K562 (cell line): ENCODE measurements at regions not wholly inside any gene's neighbourhood (a gene's known extent, or its start where the extent isn't known, plus 50 kb on each side); places are given as distances from the start of the nearest gene placed in this dataset.

Source experiments
- ATAC-seq: fragments of 200-7000 bp; cut with Tn5 transposase; 3 replicates; pipeline ENCODE4 v1.9.1; 2020; ENCODE audit warnings: moderate library complexity
- BruUV-seq: library from RNA; stranded (reverse); fragments of 400-500 nt; replicated peaks from 2 replicates; lab custom pipeline; 2021; lab: Mats Ljungman, UMichigan
- CTCF ChIA-PET: fragments of 300-600 bp; formaldehyde crosslinking; extraction: SDS; loops from one replicate; lab custom pipeline; 2021; ENCODE audit warnings: low intra/inter-chr PET ratio; lab: Yijun Ruan, JAX
- POLR2A ChIA-PET: fragments of 300-600, 350-650 bp; sonication (Branson Sonifier 250); formaldehyde crosslinking; extraction: SDS; loops from one replicate; lab custom pipeline; 2021; ENCODE audit warnings: antibody characterized with exemption, inconsistent platforms; lab: Yijun Ruan, JAX
- DNase-seq, 4 experiments: peaks; one replicate each; pipeline versions ENCODE4 v3.0.0 to v3.0.0-alpha.2; 2011 to 2018; ENCODE audit warnings: low spot score in 3 of 4, mixed read lengths in 3 of 4; ENCODE audit errors: extremely low read depth in 1 of 4
- FAIRE-seq: peaks from 2 replicates; lab custom pipeline; 2011; peaks lifted over from hg19 to GRCh38; lab: Jason Lieb, UNC
- H2AFZ ChIP-seq: 2 replicates; pipeline ENCODE4 v1.6.0; 2011; ENCODE audit warnings: low read depth, low read length, control low read depth, inconsistent platforms
- H3K27ac ChIP-seq: fragments of 200-600 bp; 3 replicates; pipeline ENCODE4 v1.8.0; 2011; ENCODE audit warnings: low read depth, mild to moderate bottlenecking, control low read depth, inconsistent platforms, low read length, moderate library complexity, mixed read lengths; ENCODE audit errors: extremely low read depth
- H3K27me3 ChIP-seq, 2 experiments: fragments of 300-600 bp in 1 of 2; 2 replicates in 1 of 2; 3 replicates in 1 of 2; pipeline versions ENCODE4 v1.6.0 to v1.8.0; 2011; ENCODE audit warnings: inconsistent platforms in 2 of 2, low read length in 2 of 2, mild to moderate bottlenecking in 1 of 2, mixed read lengths in 1 of 2, moderate library complexity in 1 of 2; ENCODE audit not compliant: control insufficient read depth in 2 of 2, insufficient read depth in 2 of 2
- H3K36me3 ChIP-seq: fragments of 300-600 bp; 3 replicates; pipeline ENCODE4 v1.8.0; 2011; ENCODE audit warnings: mild to moderate bottlenecking, low read length, inconsistent platforms; ENCODE audit not compliant: control insufficient read depth, insufficient read depth
- H3K4me1 ChIP-seq, 2 experiments: fragments of 200-600 bp in 1 of 2; replicated peaks in 1 of 2; 2 replicates in 1 of 2; 3 replicates in 1 of 2; pipeline versions ENCODE4 v1.5.1 to v1.8.0; 2011; ENCODE audit warnings: inconsistent platforms in 2 of 2, low read length in 2 of 2, mild to moderate bottlenecking in 1 of 2, mixed read lengths in 1 of 2, moderate library complexity in 1 of 2; ENCODE audit not compliant: control insufficient read depth in 2 of 2, insufficient read depth in 2 of 2
- H3K4me2 ChIP-seq: 2 replicates; pipeline ENCODE4 v1.6.1; 2011; ENCODE audit warnings: low read length, control low read depth, inconsistent platforms, mixed read lengths; ENCODE audit not compliant: insufficient read depth
- H3K4me3 ChIP-seq: fragments of 200-600 bp; sonication (generic), shearing (Covaris generic); 2 replicates; pipeline ENCODE4 v1.5.1; 2016; ENCODE audit warnings: control low read depth, inconsistent platforms
- H3K79me2 ChIP-seq: fragments of 200-600 bp; 3 replicates; pipeline ENCODE4 v1.8.0; 2011; ENCODE audit warnings: low read length, inconsistent platforms; ENCODE audit not compliant: control insufficient read depth, insufficient read depth
- H3K9ac ChIP-seq, 2 experiments: 2 replicates each; pipeline versions ENCODE4 v1.6.0 to v1.6.1; 2011; ENCODE audit warnings: low read depth in 2 of 2, low read length in 2 of 2, control low read depth in 1 of 2, inconsistent platforms in 1 of 2, mild to moderate bottlenecking in 1 of 2, mixed read lengths in 1 of 2; ENCODE audit not compliant: insufficient read depth in 1 of 2
- H3K9me1 ChIP-seq: one replicate; pipeline ENCODE4 v1.6.0; 2011; ENCODE audit warnings: inconsistent platforms, mild to moderate bottlenecking, low read length, moderate library complexity; ENCODE audit not compliant: control insufficient read depth, insufficient read depth
- H3K9me3 ChIP-seq: replicated peaks from 2 replicates; pipeline ENCODE4 v1.5.1; 2011; ENCODE audit warnings: low read depth, low read length, inconsistent platforms; ENCODE audit not compliant: control insufficient read depth, insufficient read depth
- H4K20me1 ChIP-seq: replicated peaks from 2 replicates; pipeline ENCODE4 v1.6.1; 2011; ENCODE audit warnings: low read length, inconsistent platforms, mixed read lengths; ENCODE audit not compliant: control insufficient read depth, insufficient read depth
- CHD1 ChIP-seq: fragments of 200-600 bp; sonication (generic); IDR thresholded peaks from one replicate; pipeline ENCODE4 v1.6.1; 2012; ENCODE audit warnings: mild to moderate bottlenecking, moderate library complexity, low read length, inconsistent platforms
- FOSL1 ChIP-seq: fragments of 200-800 bp; sonication (Bioruptor generic); conservative IDR thresholded peaks from 2 replicates; pipeline ENCODE4 v1.6.1; 2016; ENCODE audit warnings: missing genetic modification characterization, missing compliant biosample characterization
- HNRNPK ChIP-seq: fragments of 200-400 bp; formaldehyde crosslinking; IDR thresholded peaks from one replicate; pipeline ENCODE4 v1.6.1; 2018; ENCODE audit warnings: mild to moderate bottlenecking, low read depth, low read length; ENCODE audit not compliant: poor library complexity, severe bottlenecking
- NR2F6 ChIP-seq: fragments of 450-650 bp; formaldehyde crosslinking; IDR thresholded peaks from 2 replicates; pipeline ENCODE4 v1.4.0; 2020; ENCODE audit warnings: mild to moderate bottlenecking
- RBFOX2 ChIP-seq: fragments of 200-400 bp; formaldehyde crosslinking; IDR thresholded peaks from 2 replicates; pipeline ENCODE4 v1.6.1; 2017; ENCODE audit warnings: low read depth, mild to moderate bottlenecking, low read length, moderate library complexity
- WHSC1 ChIP-seq: IDR thresholded peaks from one replicate; pipeline ENCODE4 v1.6.1; 2012; ENCODE audit warnings: low read length, control low read depth, inconsistent platforms
- ZNF77 ChIP-seq: fragments of 250-450 bp; sonication (Bioruptor Pico); IDR thresholded peaks from 2 replicates; pipeline ENCODE4 v1.5.0; 2020
- ZSCAN29 ChIP-seq: fragments of 450-650 bp; IDR thresholded peaks from 2 replicates; pipeline ENCODE4 v1.6.1; 2017
- WGBS: fragments of 100-300 bp; shearing (Covaris generic); methylation state at CpG from one replicate; pipeline ENCODE4 v1.1.6; 2016; ENCODE audit warnings: low coverage, mixed read lengths; ENCODE audit not compliant: insufficient coverage; ENCODE audit errors: missing lambda C conversion rate; 5-methylcytosine and 5-hydroxymethylcytosine counted together
- in situ Hi-C: fragments of 300-500 bp; cut with MboI; formaldehyde crosslinking; loops from 4 replicates; pipeline ENCODE4 v1.15.0; 2018; ENCODE audit warnings: inconsistent platforms, mixed read lengths
- intact Hi-C: fragments of 100-400 bp; cut with micrococcal nuclease; formaldehyde crosslinking; loops from 2 replicates; pipeline ENCODE4 v1.14.2; 2022

DNA sequence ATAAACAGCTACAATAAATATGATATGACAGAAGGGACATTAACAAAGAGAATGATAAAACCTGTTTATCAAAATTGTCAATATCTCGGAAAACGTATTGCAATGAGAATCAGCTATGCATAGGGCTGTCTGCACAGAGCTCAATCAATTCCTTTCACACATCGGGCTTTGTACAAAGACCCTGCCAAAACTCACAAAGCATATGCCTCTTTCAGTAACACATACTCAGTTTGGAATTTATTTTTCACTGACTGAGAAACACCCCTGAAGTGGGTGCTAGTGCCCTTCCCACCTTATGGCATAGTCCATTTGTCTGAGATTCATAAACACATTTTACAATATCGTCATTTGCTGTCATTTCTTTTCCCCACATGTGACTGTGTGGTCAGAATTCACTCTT is 815.8 kb upstream of the FAM98A start:
- intact Hi-C loops (no loop called here), in situ Hi-C loops (no loop called here)
- Histone ChIP-seq H3K4me3 (no peak overlapping the region), H3K27me3 (no peaks in the 10 kb centered on the region), H4K20me1 (no peaks in the 10 kb centered on the region), H3K9me3 (no peaks in the 10 kb centered on the region), H3K9me1 (no peaks in the 10 kb centered on the region), H2AFZ (no peak overlapping the region), H3K4me1 (no peaks in the 10 kb centered on the region), H3K9ac (no peak overlapping the region), H3K4me2 (no peak overlapping the region)
- BruUV-seq, result no TSS peak
- FAIRE-seq, result no peak
- POLR2A ChIA-PET, result no interaction called here
- ATAC-seq, result no peak
- TF ChIP-seq RBFOX2 (no peak), WHSC1 (no peak), HNRNPK (no peak), NR2F6 (no peak), ZNF77 (CRISPR knock-in tag) (no peak), CHD1 (no peak)
- TF ChIP-seq, all 486 proteins: peak for 0
- 0% methylated on average over 4 of the region's 4 CpGs for WGBS
- Histone ChIP-seq H3K79me2 (no peaks in the 10 kb centered on the region), H3K36me3 (no peaks in the 10 kb centered on the region), H3K27ac (no peak overlapping the region)
- CTCF ChIA-PET, result no interaction called here
- DNase-seq, result no peak

- ChIA-PET CTCF (no interaction called here), POLR2A (no interaction called here)
- Histone ChIP-seq H3K9me1 (no peaks in the 10 kb centered on the region), H3K27me3 (no peaks in the 10 kb centered on the region), H3K27ac (no peak overlapping the region), H4K20me1 (no peaks in the 10 kb centered on the region), H3K36me3 (no peaks in the 10 kb centered on the region), H3K4me1 (no peaks in the 10 kb centered on the region), H3K4me3 (no peak overlapping the region), H2AFZ (no peak overlapping the region), H3K79me2 (no peaks in the 10 kb centered on the region), H3K4me2 (no peak overlapping the region), H3K9ac (no peak overlapping the region), H3K9me3 (no peaks in the 10 kb centered on the region)
- FAIRE-seq (no peak), ATAC-seq (no peak), DNase-seq (no peak)
- in situ Hi-C loops, result no loop called here
- intact Hi-C loops, result no loop called here
- WGBS, result 0% methylated on average over 4 of the region's 4 CpGs
- BruUV-seq, result no TSS peak
- TF ChIP-seq FOSL1 (tag), result 0 out of 2 replicates have a peak, but pooled peaks have one; percentile 12
- no peak for TF ChIP-seq ZSCAN29
These were observed 809.0 kb upstream of the FAM98A start for GRCh38 chr2:34408100-34408499.
